ENCODE measurements at regions not wholly inside any gene's neighbourhood (a gene's known extent, or its start where the extent isn't known, plus 50 kb on each side); places are given as distances from the start of the nearest gene placed in this dataset.
"Not testable (repeated sequence)": the region's sequence is repeated elsewhere in the genome, so short reads cannot be mapped to it uniquely, and the experiment has no call there.

DNA sequence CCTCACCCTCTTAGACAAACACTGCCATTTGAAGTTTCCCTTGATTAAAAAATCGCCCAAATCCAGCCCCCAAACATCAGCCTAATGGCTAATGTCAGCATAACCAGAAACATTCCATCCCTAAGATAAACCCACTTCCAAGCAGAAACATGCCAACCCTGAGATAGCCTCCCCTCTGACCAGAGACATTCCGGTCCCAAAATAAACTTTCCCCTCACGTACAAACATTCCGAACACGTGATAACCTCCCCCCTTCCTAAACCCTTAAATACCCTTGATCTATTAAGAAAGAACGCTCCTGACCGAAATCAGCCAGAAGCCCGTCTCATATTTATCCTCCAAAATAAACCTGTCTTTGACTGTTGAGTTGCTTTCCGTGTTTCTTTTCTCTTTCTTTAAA lies 237.2 kb downstream of the ASMT start:
- H3K36me3 ChIP-seq (ENCODE audit: control insufficient read depth, insufficient read depth, low read length): no peaks in the 10 kb centered on the region
- no peaks in the 10 kb centered on the region for H3K4me1 ChIP-seq (ENCODE audit: control insufficient read depth, insufficient read depth, low read length)
- no peak overlapping the region for H3K4me3 ChIP-seq (ENCODE audit: low read depth, low read length)
- no peaks in the 10 kb centered on the region for H3K27me3 ChIP-seq (ENCODE audit: control insufficient read depth, insufficient read depth, low read length)
- H3K9ac ChIP-seq (ENCODE audit: low read length): no peak overlapping the region
- H3K9me3 ChIP-seq (ENCODE audit: control insufficient read depth, insufficient read depth, low read depth, low read length): peaks cover 11% of the 10 kb centered on the region; the same call in 1 of the 2 replicates
- no peak overlapping the region for H3K27ac ChIP-seq (ENCODE audit: low read depth, low read length)

DNA sequence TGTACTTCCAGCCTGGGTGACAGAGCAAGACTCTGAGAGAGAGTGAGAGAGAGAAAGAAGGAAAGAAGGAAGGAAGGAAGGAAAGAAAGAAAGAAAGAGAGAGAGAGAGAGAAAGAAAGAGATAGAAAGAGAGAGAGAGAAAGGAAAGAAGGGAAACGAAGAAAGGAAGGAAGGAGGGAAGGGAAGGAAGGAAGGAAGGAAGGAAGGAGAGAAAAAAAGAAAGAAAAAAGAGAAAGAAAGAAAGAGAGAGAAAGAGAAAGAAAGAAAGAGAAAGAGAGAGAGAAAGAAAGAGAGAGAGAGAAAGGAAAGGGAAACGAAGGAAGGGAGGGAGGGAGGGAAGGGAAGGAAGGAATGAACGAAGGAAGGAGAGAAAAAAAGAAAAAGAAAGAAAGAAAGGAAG lies 238.6 kb downstream of the ASMT start:
- no peaks in the 10 kb centered on the region for H3K4me1 ChIP-seq (ENCODE audit: control insufficient read depth, insufficient read depth, low read length)
- no peak overlapping the region for H3K9ac ChIP-seq (ENCODE audit: low read length)
- peaks cover 11% of the 10 kb centered on the region; the same call in 1 of the 2 replicates for H3K9me3 ChIP-seq (ENCODE audit: control insufficient read depth, insufficient read depth, low read depth, low read length)
- no peaks in the 10 kb centered on the region for H3K27me3 ChIP-seq (ENCODE audit: control insufficient read depth, insufficient read depth, low read length)
- H3K27ac ChIP-seq (ENCODE audit: low read depth, low read length): no peak overlapping the region
- no peaks in the 10 kb centered on the region for H3K36me3 ChIP-seq (ENCODE audit: control insufficient read depth, insufficient read depth, low read length)
- H3K4me3 ChIP-seq (ENCODE audit: low read depth, low read length): no peak overlapping the region

DNA sequence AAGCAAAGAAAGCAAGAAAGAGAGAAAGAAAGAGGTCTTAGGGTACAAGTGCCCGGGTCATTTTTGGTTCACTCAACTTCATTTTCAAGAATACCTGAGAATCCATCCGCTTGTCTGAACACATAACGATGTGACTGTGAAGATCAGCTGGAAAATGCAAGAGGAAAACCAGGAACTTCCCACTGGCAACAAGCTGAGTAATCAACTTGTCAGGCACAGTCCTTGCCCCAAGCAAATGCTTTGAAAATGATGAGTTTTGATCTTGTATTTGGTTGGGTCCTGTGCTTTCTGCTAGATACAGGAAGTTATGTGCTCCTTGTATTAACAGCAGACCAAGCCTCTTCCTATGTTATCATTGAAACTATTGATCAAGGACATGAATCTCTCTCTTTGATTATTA lies 239.1 kb downstream of the ASMT start:
- Histone ChIP-seq H3K27me3 (ENCODE audit: control insufficient read depth, insufficient read depth, low read length) (no peaks in the 10 kb centered on the region), H3K27ac (ENCODE audit: low read depth, low read length) (no peak overlapping the region), H3K9me3 (ENCODE audit: control insufficient read depth, insufficient read depth, low read depth, low read length) (peaks cover 11% of the 10 kb centered on the region; the same call in 1 of the 2 replicates), H3K4me1 (ENCODE audit: control insufficient read depth, insufficient read depth, low read length) (no peaks in the 10 kb centered on the region), H3K4me3 (ENCODE audit: low read depth, low read length) (no peak overlapping the region), H3K36me3 (ENCODE audit: control insufficient read depth, insufficient read depth, low read length) (no peaks in the 10 kb centered on the region), H3K9ac (ENCODE audit: low read length) (no peak overlapping the region)

- not testable (repeated sequence) for H3K4me3 ChIP-seq (ENCODE audit: low read depth, low read length); H3K9ac ChIP-seq (ENCODE audit: low read length); H3K27ac ChIP-seq (ENCODE audit: low read depth, low read length); H3K27me3 ChIP-seq (ENCODE audit: control insufficient read depth, insufficient read depth, low read length); H3K36me3 ChIP-seq (ENCODE audit: control insufficient read depth, insufficient read depth, low read length); H3K4me1 ChIP-seq (ENCODE audit: control insufficient read depth, insufficient read depth, low read length)
- H3K9me3 ChIP-seq (ENCODE audit: control insufficient read depth, insufficient read depth, low read depth, low read length): peaks cover 11% of the 10 kb centered on the region; the same call in 1 of the 2 replicates
Measured at GRCh38 chrX:1854861-1855260, 240.0 kb downstream of the ASMT start.

GRCh38 chrX:1859266-1859665 lies 244.4 kb downstream of the ASMT start:
- not testable (repeated sequence) for H3K9ac ChIP-seq (ENCODE audit: low read length); H3K9me3 ChIP-seq (ENCODE audit: control insufficient read depth, insufficient read depth, low read depth, low read length); H3K4me3 ChIP-seq (ENCODE audit: low read depth, low read length); H3K4me1 ChIP-seq (ENCODE audit: control insufficient read depth, insufficient read depth, low read length); H3K36me3 ChIP-seq (ENCODE audit: control insufficient read depth, insufficient read depth, low read length); H3K27me3 ChIP-seq (ENCODE audit: control insufficient read depth, insufficient read depth, low read length); H3K27ac ChIP-seq (ENCODE audit: low read depth, low read length)

DNA sequence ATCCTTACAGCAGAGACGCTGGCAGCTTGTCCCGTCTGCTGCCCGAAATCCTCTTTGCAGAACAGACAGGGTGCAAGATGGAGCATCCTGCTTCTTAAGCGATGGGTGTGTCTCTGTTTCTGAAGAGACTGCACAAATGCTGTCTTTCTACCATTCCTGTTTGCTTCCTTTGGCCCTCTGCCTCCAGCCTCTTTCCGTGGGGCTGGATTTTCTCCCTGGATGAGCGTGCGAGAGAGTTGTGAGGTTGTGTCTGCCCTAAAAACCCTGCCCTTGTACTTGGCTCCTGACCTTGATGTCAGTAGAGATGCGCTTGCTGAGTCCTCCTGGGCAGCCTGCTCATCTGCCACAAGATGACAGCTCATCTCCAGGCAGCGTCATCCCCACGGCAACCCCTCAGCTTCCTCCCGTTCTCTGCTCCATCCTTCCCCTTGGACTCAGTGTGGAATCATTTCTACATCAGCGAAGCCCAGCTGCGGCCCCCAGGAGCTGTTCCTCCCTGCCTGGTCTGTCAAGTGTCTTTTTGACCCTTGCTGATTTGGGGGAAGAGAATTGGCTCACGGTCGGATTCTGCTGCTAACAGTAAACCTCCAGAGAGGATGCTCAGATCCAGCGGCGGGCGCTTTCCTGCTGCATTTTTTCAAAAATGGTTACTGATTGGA lies 246.2 kb downstream of the ASMT start:
- Histone ChIP-seq H3K27ac (ENCODE audit: low read depth, low read length) (no peak overlapping the region), H3K27me3 (ENCODE audit: control insufficient read depth, insufficient read depth, low read length) (no peaks in the 10 kb centered on the region; the same call in 1 of the 2 replicates), H3K4me3 (ENCODE audit: low read depth, low read length) (no peak overlapping the region), H3K9me3 (ENCODE audit: control insufficient read depth, insufficient read depth, low read depth, low read length) (no peaks in the 10 kb centered on the region), H3K36me3 (ENCODE audit: control insufficient read depth, insufficient read depth, low read length) (no peaks in the 10 kb centered on the region), H3K9ac (ENCODE audit: low read length) (no peak overlapping the region), H3K4me1 (ENCODE audit: control insufficient read depth, insufficient read depth, low read length) (no peaks in the 10 kb centered on the region)

DNA sequence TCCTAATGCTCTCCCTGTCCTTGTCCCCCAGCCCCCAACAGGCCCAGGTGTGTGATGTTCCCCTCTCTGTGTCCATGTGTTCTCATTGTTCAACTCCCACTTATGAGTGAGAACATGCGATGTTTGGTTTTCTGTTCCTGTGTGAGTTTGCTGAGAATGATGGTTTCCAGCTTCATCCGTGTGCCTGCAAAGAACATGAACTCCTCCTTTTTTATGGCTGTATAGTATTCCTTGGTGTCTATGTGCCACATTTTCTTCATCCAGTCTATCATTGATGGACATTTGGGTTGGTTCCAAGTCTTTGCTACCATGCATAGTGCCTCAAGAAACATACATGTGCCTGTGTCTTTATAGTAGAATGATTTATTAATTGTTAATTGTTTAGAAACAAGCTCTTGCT lies 249.1 kb downstream of the ASMT start:
- H3K9me3 ChIP-seq (ENCODE audit: control insufficient read depth, insufficient read depth, low read depth, low read length); H3K27ac ChIP-seq (ENCODE audit: low read depth, low read length): not testable (repeated sequence)

DNA sequence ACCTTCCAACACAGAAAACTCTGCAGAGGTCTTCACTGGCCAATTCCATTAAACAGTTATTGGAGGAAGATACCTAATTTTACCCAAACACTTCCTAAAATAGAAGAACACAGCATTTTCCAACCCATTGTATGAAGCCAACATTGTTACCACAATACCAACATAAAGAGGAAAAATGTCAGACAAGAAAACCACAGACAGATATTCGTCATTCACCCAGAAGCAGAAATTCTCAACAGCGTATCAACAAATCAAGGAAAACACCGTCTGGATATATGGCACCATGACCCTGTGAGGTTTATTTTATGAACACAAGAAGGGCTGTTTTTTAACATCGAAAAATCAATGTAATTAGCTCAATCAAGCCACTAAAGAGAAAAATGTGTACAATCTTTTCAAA lies 255.6 kb downstream of the ASMT start:
- no peak overlapping the region for H3K4me3 ChIP-seq (ENCODE audit: low read depth, low read length)
- H3K27ac ChIP-seq (ENCODE audit: low read depth, low read length): no peak overlapping the region
- H3K9me3 ChIP-seq (ENCODE audit: control insufficient read depth, insufficient read depth, low read depth, low read length): no peaks in the 10 kb centered on the region
- no peaks in the 10 kb centered on the region for H3K36me3 ChIP-seq (ENCODE audit: control insufficient read depth, insufficient read depth, low read length)
- no peak overlapping the region for H3K9ac ChIP-seq (ENCODE audit: low read length)
- no peaks in the 10 kb centered on the region for H3K27me3 ChIP-seq (ENCODE audit: control insufficient read depth, insufficient read depth, low read length)
- H3K4me1 ChIP-seq (ENCODE audit: control insufficient read depth, insufficient read depth, low read length): no peaks in the 10 kb centered on the region

More for the DNA sequence above, 249.1 kb downstream of the ASMT start:
- not testable (repeated sequence) for H3K4me1 ChIP-seq (ENCODE audit: control insufficient read depth, insufficient read depth, low read length); H3K27me3 ChIP-seq (ENCODE audit: control insufficient read depth, insufficient read depth, low read length); H3K4me3 ChIP-seq (ENCODE audit: low read depth, low read length); H3K9ac ChIP-seq (ENCODE audit: low read length); H3K36me3 ChIP-seq (ENCODE audit: control insufficient read depth, insufficient read depth, low read length)

- Histone ChIP-seq H3K27ac (ENCODE audit: low read depth, low read length) (no peak overlapping the region), H3K27me3 (ENCODE audit: control insufficient read depth, insufficient read depth, low read length) (no peaks in the 10 kb centered on the region), H3K4me1 (ENCODE audit: control insufficient read depth, insufficient read depth, low read length) (no peaks in the 10 kb centered on the region), H3K9me3 (ENCODE audit: control insufficient read depth, insufficient read depth, low read depth, low read length) (no peaks in the 10 kb centered on the region), H3K9ac (ENCODE audit: low read length) (no peak overlapping the region), H3K4me3 (ENCODE audit: low read depth, low read length) (no peak overlapping the region), H3K36me3 (ENCODE audit: control insufficient read depth, insufficient read depth, low read length) (no peaks in the 10 kb centered on the region)
Measured at GRCh38 chrX:1871887-1872286, 257.0 kb downstream of the ASMT start.

DNA sequence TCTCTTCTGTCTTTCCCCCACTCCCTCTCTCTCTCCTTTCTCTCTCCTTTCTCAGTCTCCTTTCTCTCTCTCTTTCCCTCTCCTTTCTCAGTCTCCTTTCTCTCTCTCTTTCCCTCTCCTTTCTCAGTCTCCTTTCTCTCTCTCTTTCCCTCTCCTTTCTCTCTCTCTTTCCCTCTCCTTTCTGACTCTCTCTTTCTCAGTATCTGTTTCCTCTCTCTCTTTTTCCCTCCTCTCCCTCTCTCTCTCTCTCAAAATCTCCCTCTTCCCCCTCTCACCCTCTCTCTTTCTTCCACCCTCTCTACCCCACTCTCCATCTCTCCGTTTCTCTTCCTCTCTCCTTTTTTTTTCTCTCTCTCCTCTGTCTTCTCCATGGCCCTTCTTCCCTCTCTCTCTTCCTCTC lies 258.8 kb downstream of the ASMT start:
- Histone ChIP-seq H3K9ac (ENCODE audit: low read length) (no peak overlapping the region), H3K27ac (ENCODE audit: low read depth, low read length) (no peak overlapping the region), H3K36me3 (ENCODE audit: control insufficient read depth, insufficient read depth, low read length) (no peaks in the 10 kb centered on the region), H3K27me3 (ENCODE audit: control insufficient read depth, insufficient read depth, low read length) (no peaks in the 10 kb centered on the region), H3K4me1 (ENCODE audit: control insufficient read depth, insufficient read depth, low read length) (no peaks in the 10 kb centered on the region), H3K9me3 (ENCODE audit: control insufficient read depth, insufficient read depth, low read depth, low read length) (no peaks in the 10 kb centered on the region), H3K4me3 (ENCODE audit: low read depth, low read length) (no peak overlapping the region)

- no peak overlapping the region for H3K9ac ChIP-seq (ENCODE audit: low read length)
- H3K4me1 ChIP-seq (ENCODE audit: control insufficient read depth, insufficient read depth, low read length): no peaks in the 10 kb centered on the region
- no peak overlapping the region for H3K4me3 ChIP-seq (ENCODE audit: low read depth, low read length)
- no peak overlapping the region for H3K27ac ChIP-seq (ENCODE audit: low read depth, low read length)
- no peaks in the 10 kb centered on the region for H3K27me3 ChIP-seq (ENCODE audit: control insufficient read depth, insufficient read depth, low read length)
- no peaks in the 10 kb centered on the region for H3K36me3 ChIP-seq (ENCODE audit: control insufficient read depth, insufficient read depth, low read length)
- peaks cover under 1% of the 10 kb centered on the region; the same call in 1 of the 2 replicates for H3K9me3 ChIP-seq (ENCODE audit: control insufficient read depth, insufficient read depth, low read depth, low read length)
Measured at GRCh38 chrX:1874416-1874815, 259.6 kb downstream of the ASMT start.

Data from HUES6 (cell line).